WTC11 (cell line): ENCODE measurements at regions not wholly inside any gene's neighbourhood (a gene's known extent, or its start where the extent isn't known, plus 50 kb on each side); places are given as distances from the start of the nearest gene placed in this dataset.

Source experiments
- ATF2 ChIP-seq: sonication (generic); formaldehyde crosslinking; IDR thresholded peaks from 2 replicates; pipeline ENCODE4 v1.8.1; 2022; ENCODE audit warnings: low read depth, missing genetic modification reagents, borderline replicate concordance
- ATF3 ChIP-seq: sonication (generic); formaldehyde crosslinking; conservative IDR thresholded peaks from 2 replicates; pipeline ENCODE4 v1.8.1; 2022; ENCODE audit warnings: mild to moderate bottlenecking, missing genetic modification reagents
- CTCF ChIP-seq: fragments of 200-600 bp; IDR thresholded peaks from 2 replicates; pipeline ENCODE4 v1.8.0; 2022; ENCODE audit warnings: antibody characterized with exemption
- FOXP1 ChIP-seq: sonication (generic); formaldehyde crosslinking; IDR thresholded peaks from 2 replicates; pipeline ENCODE4 v1.8.0; 2022; ENCODE audit warnings: missing genetic modification reagents, mild to moderate bottlenecking, moderate library complexity, borderline replicate concordance
- PREB ChIP-seq: sonication (generic); formaldehyde crosslinking; IDR thresholded peaks from 2 replicates; pipeline ENCODE4 v1.8.1; 2022; ENCODE audit warnings: mild to moderate bottlenecking, missing genetic modification reagents, moderate library complexity, borderline replicate concordance
- SP1 ChIP-seq: sonication (generic); formaldehyde crosslinking; conservative IDR thresholded peaks from 2 replicates; pipeline ENCODE4 v1.8.1; 2022; ENCODE audit warnings: missing genetic modification reagents
- TEAD1 ChIP-seq: sonication (generic); formaldehyde crosslinking; IDR thresholded peaks from 2 replicates; pipeline ENCODE4 v1.8.0; 2022; ENCODE audit warnings: mild to moderate bottlenecking, missing genetic modification reagents
- USF1 ChIP-seq: sonication (generic); formaldehyde crosslinking; IDR thresholded peaks from 2 replicates; pipeline ENCODE4 v1.8.0; 2022; ENCODE audit warnings: mild to moderate bottlenecking, missing genetic modification reagents
- ZNF512 ChIP-seq: sonication (generic); formaldehyde crosslinking; IDR thresholded peaks from 2 replicates; pipeline ENCODE4 v1.8.1; 2022; ENCODE audit warnings: missing genetic modification reagents, borderline replicate concordance

DNA sequence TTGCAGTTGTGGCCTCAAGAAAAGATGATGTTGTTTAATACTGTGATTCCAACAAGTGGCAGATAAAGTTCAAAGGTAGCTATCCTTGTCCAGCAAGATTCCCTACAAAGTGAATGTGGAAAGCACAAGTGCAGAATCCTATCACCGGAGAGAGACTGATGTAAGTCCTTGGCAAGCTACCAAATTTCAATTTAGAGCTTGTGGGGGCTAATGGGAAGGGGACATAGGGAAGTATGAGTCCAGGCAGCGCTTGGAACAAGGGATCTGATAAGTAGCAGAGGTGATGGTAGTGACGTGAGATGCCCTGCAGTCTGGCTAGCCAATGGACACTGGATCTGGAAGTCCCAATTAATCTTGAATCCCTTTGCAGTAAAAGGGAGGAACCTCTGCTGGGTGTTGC, 165.2 kb upstream of the DTNA start:
- TF ChIP-seq ATF3 (CRISPR knock-in tag) (no peak), ZNF512 (CRISPR knock-in tag) (no peak), CTCF (no peak), SP1 (CRISPR knock-in tag) (no peak), USF1 (CRISPR knock-in tag) (no peak), PREB (CRISPR knock-in tag) (no peak), ATF2 (CRISPR knock-in tag) (no peak), TEAD1 (CRISPR knock-in tag) (no peak), FOXP1 (CRISPR knock-in tag) (no peak)
